SK-N-DZ (cell line): ENCODE measurements at regions not wholly inside any gene's neighbourhood (a gene's known extent, or its start where the extent isn't known, plus 50 kb on each side); places are given as distances from the start of the nearest gene placed in this dataset.

Experiments used
- DNase-seq: peaks from one replicate; pipeline ENCODE4 v3.0.0-alpha.2; 2015; ENCODE audit warnings: low spot score

DNA sequence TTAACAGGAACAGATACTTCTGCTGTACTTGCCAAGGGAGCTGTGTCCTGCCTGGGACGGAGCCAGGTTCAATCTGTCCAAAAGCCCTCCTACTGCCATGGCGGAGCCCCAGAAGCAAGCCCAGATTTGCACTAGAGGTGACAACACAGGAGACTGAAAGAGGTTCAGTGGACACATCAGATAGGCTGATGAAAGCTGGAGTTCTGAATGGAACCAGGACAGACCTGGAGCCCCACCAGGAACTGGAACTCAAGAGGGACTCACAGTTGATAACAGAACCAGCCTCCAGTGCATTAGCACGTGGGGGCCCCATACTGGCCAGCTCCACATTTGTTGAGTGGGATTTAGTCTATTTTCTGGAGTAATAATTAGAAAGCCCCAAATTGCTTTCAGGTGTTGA, 315.5 kb downstream of the ARRDC4 start:
- no peak for DNase-seq

DNA sequence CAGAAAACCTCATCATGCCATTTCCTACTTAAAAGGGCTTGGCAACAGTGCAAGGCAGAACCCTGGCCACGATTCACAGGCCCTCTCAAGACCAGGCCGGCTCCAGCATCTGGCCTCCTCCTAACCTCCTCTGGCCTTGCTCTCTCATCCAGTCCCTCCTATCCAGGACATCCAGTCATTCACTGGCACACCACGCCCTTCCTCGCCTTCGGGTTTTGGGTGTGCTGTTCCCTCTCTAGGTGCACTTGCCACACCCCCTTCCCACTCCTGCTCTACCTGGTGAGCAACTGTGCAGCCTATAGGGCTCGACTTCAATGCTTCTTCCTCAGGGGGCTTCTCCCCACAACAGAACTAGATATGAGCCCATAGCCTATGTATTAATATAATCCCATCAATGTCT, 317.1 kb downstream of the ARRDC4 start:
- DNase-seq, result no peak

- DNase-seq, result no peak
These were observed 319.9 kb downstream of the ARRDC4 start for GRCh38 chr15:98280284-98280975.

GRCh38 chr15:98281130-98281529, 320.6 kb downstream of the ARRDC4 start:
- DNase-seq, result no peak

DNA sequence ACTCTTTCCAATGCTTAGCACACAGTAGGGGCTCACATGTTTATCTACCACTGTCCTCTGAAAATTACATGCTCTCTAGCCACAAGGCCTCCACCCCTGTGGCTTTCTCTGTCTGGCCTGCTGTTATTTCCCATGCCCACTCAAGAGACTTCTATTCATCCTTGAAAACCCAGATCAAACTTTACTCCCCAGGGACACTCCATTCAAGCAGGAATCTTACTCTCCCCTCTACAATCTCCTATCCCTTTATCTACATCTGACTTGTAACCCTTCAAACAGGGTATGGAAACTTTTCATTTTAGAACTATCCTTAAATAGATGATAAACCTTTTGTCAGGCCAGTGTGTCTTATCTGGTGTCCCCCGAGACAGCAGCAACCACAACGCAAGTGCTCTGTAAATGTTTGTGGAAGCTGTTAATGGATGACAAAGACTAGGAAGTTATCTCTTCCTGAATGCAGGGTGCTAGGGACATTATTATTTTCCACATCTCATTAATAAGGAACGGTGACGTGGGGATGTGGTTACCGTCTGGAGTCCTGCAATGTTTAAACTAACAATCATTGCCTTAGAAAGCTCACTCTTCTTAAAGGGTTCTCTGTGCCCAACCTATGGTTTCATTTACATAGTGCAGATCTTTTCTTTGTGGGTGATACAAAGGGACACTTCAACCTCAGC, 322.3 kb downstream of the ARRDC4 start:
- DNase-seq, result no peak

- DNase-seq, result no peak
These were observed 325.7 kb downstream of the ARRDC4 start for GRCh38 chr15:98286200-98286599.

DNA sequence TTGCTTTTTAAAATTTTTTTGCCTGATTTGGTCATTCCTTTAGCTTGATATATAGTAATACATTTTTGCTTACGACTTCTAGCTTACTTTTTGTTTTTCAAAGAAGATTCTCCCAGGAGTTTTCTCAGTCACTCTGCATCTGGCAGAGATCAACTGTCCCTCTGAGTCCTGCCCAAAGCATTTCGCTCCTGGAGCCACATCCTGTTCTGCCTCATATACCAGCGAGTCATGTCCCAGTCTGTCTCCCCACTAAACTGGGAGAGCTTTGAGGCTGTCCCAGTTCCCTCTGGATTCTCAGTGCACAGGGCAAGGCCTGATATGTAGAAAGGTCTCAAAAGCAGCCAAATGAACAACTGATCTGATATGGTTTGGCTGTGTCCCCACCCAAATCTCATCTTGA, 326.3 kb downstream of the ARRDC4 start:
- no peak for DNase-seq

- no peak for DNase-seq
These were observed 327.6 kb downstream of the ARRDC4 start for GRCh38 chr15:98288091-98288590.

GRCh38 chr15:98289747-98290146, 329.2 kb downstream of the ARRDC4 start:
- no peak for DNase-seq

DNA sequence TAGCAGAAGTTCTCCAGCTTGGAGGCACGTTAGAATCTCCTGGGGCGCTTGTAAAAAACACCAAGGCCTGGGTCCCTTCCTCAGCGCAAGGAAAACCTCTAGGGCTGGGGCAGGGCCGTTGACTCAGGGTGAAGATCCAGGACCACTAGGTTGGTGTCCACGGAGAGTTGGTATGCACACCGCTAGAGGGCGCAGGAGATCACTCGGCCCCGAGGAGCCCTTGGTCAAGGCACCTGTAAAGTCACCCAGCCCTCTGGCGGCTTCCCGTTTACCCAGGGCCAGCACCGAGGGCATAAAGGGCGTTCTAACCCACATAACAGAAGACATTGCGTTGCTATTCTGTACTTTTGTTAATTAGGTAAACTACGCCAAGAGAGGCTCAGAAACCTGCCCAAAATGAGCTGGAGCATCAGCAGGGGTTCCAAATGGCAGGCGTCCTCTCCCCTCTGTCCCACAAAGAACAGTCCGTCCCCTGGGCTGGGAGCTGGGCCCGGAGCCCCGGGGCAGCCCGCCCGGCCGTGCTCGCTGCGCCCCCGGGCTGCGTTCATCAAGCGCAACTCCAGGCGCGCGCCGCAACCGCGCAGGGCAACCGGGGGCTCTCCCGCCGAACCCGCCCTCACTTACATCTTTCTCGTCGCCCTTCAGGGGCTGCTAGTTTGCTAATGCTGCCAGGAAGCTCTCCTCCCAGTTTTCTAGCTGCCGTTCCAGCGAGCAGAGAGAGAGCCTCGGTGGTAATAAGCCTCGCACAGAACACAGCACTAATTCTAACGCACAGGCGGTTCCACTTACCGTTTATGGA, 332.1 kb downstream of the ARRDC4 start:
- peak; percentile 25 for DNase-seq

GRCh38 chr15:98294126-98294525, 333.6 kb downstream of the ARRDC4 start:
- no peak for DNase-seq

DNA sequence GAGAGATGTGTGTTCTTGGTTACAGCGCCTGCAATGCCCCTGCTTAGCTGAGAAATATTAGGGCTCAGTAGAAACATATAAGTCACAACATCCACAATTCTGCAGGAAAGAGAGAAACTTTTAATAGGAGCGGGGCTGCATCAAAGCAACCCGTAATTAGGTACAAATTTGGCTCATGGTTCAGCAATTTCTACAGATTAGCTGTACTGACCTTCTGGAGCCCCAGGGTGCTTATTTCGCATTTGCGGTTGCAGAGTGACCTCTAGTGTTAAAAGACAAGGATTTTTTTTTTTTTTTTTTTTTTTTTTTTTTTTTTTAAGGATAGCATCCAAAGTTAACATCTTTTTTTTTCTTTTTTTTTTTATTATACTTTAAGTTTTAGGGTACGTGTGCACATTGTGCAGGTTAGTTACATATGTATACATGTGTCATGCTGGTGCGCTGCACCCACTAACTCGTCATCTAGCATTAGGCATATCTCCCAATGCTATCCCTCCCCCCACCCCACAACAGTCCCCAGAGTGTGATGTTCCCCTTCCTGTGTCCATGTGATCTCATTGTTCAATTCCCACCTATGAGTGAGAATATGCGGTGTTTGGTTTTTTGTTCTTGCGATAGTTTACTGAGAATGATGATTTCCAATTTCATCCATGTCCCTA, 334.7 kb downstream of the ARRDC4 start:
- DNase-seq, result peak; percentile 35

DNA sequence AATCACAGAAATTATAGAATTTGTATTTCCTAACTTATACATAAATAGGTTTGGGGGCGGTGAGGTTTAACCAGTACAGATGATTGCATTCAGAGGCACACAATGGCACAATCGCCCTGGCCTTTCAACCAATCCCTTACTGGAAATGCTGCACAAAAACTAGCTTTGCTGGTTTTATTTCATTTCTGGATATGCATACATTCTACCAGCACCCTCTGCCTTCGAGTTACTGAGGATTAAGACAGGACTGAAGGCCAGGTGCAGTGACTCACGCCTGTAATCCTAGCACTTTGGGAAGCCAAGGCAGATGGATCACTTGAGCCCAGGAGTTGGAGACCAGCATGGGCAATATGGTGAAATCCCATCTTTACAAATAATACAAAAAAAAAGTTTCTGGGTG, 336.1 kb downstream of the ARRDC4 start:
- DNase-seq, result no peak

- no peak for DNase-seq
These were observed 343.9 kb downstream of the ARRDC4 start for GRCh38 chr15:98304371-98304770.

DNA sequence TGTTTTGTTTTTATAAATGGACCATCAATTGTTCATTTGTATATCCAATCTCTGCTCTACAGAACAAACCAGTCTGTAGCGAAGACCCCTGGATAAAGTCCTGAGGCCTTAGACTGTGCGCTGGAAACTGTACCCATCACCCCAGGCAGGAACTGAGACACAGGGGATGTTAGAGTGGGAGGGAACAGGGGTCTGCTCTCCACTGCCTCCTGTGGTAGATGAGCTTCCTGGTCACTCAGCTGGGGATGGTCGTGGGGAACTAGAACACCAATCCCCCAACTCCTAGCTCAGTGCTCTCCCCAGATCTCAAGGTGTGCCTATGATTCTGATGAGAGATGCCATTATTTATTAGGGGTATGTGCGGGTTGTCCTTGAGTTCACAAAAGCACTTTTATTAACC, 340.2 kb upstream of the IGF1R start:
- no peak for DNase-seq

- peak; percentile 56 for DNase-seq
These were observed 336.7 kb upstream of the IGF1R start for GRCh38 chr15:98311566-98312188.

DNA sequence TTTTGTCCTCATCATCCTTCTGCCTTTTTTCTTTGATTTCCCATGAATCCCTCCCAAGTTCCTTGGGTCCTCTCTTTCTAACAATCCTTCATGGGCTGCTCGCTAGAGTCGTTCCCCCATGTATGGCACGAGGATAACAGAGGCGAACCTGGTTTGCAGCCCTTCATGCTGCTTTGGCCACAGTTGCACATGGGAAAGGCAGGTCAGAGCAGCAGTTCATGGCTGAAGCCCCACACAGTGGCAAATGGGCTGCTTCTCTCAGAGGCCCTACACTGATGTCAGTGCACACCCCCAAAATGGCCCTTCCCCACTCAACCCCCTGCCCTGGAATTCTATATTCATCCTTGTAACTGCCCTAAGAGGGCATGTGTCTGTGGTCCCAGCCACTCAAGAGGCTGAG, 335.4 kb upstream of the IGF1R start:
- DNase-seq, result no peak

- no peak for DNase-seq
These were observed 332.4 kb upstream of the IGF1R start for GRCh38 chr15:98315971-98316370.

- no peak for DNase-seq
These were observed 326.4 kb upstream of the IGF1R start for GRCh38 chr15:98321896-98322295.

- no peak for DNase-seq
These were observed 325.8 kb upstream of the IGF1R start for GRCh38 chr15:98322581-98322980.

- no peak for DNase-seq
These were observed 323.9 kb upstream of the IGF1R start for GRCh38 chr15:98324341-98324970.
